ENCODE measurements at regions not wholly inside any gene's neighbourhood (a gene's known extent, or its start where the extent isn't known, plus 50 kb on each side); places are given as distances from the start of the nearest gene placed in this dataset.
A peak's percentile ranks its signal among the peaks of the same experiment; 100 is the strongest.
"Not testable (repeated sequence)": the region's sequence is repeated elsewhere in the genome, so short reads cannot be mapped to it uniquely, and the experiment has no call there.

DNA sequence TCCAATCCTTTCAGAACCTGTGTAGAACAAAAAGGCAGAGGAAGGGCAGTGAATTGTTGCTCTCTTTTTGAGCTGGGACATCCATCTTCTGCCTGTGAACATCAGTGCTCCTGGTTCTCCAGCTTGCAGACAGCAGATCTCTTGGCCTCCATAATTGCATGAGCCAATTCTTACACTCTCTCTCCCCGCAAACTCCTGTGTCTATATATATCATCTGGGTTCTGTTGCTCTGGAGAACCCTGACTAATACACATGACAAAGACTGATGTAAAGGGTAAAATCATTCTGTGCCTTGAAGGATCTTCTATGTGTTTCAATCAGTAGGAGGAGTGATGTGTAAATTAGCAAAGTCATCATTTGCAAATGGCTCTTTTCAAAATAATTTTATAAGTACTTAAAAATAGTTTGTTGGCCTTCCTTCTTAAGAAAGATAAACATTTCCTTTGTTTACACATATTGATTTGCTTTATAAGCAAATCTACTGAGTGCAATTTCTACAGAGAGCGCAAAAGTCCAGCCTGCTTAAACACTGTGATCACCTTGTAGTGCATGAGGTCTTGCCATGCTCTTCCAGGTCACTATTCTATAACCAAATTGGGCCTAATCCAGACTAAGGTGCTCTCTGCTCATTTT, 154.9 kb upstream of the ANKRD28 start:
- DNase-seq: no peak

DNA sequence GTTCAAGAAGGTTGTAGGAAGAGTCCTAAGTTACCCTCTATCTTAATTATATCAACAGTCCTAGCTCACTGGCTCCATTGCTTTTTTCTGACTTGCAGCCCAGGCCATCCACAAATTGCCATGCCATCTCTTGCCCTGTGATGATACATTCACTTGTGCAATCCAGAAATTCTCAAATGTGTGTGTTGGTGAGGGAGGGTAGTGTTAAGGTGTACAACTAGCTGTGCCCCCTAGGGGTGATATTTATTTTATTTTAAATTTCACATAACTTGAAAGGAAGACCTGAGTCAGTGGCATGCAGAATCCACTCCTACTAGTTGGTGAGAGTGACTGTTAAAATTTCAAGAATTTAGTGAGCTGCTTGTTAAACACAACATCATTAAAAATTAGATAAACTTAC, 156.1 kb upstream of the ANKRD28 start:
- DNase-seq: no peak

DNA sequence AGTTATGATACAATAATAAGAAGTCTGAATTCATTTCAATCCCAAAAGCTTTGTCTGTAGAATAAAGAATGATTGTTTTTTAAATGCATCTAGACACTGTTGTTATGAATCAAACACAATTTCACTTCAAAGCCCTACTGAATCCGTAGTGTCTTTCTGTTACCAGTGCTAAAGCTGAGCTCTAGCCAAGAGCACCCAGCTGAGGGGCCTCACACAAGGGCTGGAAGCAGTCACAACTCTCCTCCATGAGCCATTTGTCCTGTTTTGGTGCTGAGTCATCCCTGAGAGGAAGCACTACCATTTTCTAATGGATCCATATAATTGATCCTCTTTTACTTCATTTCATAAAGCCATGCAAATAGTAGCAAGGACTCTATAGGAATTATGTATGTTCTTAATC, 158.2 kb upstream of the ANKRD28 start:
- DNase-seq: no peak

DNA sequence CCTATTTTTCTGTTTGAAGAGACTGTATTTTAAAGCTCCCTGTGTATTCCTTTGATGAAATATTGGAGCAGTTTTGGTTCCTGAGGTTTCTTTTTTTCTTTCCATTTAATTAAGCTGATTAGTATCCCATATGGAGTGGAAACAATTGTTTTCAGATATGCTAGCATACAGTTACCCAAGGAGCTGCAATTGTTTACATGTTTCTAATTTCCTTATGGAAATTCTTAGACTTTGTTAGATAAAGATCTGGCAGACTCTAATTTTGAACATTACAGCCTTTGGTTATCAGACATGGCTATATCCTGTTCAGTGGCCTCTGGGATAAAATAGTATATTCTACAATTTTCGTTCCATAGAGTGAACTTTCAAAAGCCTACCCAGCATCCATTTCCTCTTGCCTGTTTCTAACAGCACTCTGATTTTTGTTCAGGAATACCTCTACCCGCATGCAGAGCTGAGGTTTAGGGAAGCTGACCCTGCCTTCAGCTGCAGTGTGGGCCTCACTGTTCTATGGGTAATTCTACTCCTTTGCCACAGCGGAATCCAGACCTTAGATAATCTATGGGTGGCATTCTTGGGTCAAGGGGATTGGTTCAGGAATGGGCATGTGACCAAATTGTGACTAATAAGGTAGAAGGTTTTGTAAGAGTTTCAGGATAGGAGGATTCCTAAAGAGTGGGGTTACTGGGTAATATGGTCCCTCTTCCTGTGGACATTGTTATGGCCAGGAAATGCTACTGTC, 161.1 kb upstream of the ANKRD28 start:
- no peak for DNase-seq

DNA sequence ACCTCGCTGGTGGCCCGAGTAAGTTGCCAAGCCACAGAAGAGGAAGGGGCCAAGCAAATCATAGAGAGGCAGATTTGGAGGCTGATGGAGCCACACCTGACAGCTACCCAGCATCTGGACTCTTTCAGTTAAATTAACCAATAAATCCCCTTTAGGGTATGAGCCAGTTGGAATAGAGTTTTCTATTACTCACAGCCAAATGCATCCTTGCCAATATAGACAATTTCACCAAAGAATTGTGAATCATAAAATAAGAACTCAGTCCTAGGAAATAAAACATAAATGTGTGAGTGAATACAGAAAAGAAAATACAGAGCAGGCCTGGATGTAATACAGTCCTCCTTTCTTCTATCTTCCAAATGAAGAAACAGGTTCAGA, 161.6 kb upstream of the ANKRD28 start:
- no peak for DNase-seq

DNA sequence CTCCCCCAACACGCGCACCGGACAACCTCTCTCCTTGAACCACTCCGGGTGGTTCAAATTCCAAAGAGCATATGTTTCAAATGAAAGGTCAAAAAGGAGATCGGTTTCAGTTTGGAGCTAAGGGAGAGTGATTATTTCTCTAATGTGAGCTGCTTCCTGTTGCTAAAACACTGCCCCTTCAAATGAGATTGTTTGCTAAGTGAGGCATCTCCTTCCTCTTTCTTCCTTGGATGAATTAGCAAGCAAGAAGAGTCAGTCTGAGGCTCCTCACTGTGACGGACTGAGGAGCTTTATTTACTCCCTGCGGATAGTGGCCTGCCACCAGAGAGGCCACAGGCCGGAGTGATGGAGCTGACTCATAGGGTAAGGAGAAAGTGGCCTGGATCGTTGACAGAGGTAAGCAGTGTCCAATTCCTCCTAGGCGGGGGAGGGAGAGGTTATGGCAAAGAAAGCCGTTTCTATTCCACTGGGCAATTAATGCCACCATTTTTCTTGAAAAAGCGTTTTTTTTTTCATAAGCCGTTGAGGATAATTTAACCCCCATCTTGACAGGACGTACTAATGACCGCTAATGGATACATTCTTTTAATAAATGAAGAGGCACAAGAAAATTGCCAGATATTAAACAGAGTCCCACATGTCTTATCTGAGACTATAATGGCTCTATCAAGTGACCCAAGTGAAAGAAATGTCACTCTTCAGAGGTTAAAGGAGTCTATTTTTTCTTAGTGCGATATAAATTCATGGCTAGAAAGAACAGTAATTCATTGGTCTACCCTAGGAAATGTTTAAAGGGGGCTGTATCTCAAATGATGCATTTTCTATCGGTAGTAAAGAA, 167.0 kb upstream of the ANKRD28 start:
- no peak for DNase-seq

DNA sequence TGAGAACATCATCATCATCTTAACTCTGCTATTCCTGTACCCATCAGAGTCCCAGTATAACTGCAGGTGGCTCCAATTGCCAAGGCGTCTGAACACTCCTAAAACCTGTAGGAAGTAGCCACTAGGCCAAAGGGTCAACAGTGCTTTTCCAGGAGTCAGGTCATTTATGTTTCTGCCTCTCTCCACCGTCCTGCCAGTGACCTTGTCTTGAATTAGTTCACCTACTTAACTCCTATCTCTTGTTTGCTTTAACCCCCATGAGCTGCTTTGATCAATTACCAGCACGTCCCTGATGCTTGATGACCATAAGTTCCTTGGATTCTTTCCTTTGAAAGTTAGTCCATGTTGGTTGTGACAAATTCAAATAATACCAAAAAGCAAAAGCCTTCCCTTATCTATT, 169.8 kb upstream of the ANKRD28 start:
- DNase-seq: no peak

DNA sequence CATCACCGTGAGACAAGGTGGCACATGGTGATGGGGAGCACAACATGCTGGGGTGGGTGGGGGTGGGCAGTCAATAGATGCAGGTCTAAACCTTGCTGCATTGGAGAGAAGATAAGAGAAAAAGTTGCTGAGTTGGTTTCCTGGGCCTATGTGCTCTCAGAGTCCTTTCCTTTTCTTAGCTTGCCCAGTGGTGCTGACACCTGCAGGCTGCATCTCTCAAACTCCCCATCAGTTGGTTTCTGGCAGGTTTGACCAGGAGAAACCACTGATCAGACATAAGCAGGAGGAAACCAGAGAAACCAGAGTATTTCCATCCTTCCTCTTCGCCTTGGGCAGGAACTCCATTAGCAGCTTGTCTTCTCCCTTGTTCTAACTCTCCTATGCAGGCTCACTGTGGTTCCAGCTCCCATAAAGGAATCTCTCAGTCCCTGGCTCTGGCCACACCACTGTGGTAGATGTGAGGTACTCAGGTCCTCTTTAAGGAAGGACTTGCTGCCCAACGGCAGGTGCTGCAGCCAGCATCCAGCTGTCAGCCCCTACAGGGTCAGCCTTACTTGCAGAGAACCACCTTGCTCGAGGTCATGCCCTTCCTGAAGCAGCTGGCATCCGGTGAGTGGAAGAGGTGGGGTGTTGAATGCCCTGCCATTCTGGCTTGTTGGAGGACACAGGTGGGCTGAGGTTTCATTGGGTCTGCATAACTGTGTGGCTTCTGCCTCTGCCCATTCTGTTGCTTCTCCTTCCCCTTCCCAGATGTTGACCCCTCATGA, 172.3 kb upstream of the ANKRD28 start:
- no peak for DNase-seq

DNA sequence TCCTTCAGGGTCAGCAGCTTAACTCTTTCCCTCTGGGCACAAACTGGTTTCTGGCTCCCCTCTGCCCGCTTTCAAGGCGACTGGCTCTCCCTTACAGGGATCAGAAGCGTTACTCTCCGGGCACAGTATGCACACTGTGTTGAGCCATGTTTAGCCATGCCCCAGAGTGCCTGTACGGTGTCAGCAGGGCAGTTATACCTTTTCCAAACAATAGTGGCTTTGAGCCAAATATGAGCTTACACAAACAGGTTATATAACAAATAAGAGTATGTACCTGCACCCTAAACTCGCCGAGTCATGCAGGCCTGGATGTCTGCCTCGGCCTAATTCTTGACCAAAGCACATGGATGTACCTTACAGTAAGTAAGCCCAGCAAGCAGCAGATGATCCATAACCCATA, 175.6 kb upstream of the ANKRD28 start:
- DNase-seq: no peak

DNA sequence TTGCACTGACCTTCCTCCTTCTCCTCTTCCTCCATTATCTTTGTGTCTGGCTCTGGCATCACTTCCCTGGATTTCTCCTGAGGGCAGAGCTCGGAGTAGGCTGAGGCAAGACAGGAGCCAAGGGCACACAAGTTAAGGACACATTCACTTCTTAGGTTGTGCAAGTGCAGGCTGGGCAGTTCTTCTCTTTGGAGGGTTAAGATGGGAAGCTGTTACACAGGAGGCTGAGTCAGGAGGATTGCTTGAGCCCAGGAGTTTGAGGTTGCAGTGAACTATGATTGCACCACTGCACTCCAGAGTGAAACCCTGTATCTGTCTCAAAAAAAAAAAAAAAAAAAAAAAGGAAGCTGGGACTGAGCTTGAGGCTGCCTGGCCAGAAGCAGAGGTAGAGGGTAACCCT, 176.2 kb upstream of the ANKRD28 start:
- no peak for DNase-seq

DNA sequence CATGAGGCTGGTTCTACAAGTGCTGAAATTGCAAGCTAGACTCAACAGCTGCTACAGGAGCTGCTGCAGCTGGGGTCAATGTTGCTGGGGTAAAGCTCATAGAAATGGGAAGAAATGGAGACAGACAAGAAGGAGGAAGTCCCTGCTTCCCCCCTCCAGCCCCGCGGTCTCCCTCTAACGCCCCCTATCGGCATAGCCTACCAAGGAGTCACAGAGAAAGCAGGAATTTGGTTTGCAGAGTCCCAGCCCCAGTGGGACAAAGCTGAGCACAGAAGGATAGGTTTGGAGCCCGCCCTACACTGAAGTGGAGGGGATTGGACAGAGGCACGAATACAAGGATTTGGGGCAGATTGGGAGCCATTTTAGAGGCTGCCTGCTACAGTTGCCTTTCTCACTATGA, 176.9 kb upstream of the ANKRD28 start:
- DNase-seq: no peak

DNA sequence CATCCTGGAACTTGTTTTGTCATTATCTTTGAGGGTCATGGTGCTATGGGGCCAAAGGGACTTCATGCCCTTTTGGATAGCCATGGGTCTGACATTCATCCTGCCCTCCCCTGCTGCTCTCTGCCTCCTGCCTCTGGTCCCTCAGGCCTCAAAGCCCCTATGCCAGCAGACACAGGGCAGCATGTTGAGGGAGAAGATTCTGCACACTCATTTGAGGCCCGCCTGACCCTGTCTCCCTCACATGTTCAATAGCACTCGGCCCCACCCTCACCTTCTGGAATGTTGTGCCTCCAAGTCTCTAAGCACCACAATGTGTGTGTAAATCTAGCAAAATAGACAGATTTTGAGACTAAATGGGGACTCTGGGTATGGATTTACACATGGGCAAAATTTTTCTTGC, 178.7 kb upstream of the ANKRD28 start:
- no peak for DNase-seq

DNA sequence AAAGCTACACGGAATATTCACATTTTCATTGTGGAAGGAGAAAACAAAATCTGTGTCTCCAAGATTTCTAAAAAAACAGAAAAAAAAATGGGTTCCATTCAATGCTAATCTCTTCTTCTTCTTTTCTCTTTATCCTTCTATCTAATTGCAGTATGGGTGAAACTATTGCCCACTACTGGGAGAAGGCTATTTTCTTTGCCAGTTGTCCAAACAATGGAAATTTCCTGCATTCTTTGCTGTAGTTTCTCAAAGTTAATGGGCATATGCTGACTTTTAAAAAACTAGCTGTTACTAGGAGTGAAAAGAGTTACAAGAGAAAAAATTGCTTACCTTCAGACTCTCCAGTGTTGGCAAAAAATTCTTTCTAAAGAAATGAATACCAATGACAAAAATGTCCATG, 179.3 kb upstream of the ANKRD28 start:
- no peak for DNase-seq

DNA sequence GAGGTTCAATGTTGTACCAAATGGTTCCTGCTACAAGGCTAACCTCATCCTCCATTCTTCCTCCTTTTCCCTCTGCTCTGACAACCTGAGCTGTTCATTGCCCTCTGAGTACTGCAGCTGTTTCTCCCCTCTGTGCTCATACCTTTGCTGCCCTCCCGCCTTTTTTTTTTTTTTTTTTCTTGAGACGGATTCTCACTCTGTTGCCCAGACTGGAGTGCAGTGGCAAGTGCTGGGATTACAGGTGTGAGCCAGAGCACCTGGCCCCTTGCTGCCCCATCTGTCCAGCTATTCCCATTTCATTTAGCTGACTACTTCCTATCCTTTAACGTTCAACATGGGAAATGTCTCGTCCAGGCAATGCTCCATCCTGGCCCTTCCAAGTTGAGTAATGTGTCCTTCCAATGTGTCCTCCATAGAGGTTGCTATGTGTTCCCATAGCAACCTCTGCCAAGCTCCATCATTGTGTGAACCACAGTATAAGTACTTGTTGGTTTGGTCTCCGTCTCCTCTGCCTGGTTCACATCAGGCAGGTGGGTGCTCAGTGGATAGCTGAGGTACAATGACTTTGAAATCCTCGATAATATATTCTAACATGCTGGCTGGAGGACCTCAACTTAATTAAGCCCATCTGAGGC, 179.9 kb upstream of the ANKRD28 start:
- no peak for DNase-seq

DNA sequence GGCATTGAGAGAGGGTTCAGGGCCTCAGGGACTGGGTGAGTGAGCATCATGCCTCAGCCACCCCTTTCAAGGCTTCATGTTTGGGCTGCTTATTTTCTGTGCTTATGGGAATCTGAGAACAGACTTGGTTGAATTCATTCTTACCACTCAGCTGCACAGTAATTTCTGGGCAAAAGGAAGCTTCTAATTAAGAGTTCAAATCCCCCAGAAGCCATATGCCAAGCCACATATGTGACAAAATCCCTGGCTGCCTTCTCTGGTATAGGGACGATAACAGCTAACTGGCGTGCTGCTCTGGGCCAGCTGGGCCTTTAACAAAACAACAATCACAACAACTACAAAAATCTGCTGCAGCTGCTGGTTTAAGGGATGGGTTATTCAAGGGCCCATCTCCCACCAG, 181.0 kb upstream of the ANKRD28 start:
- peak; percentile 74 for DNase-seq

DNA sequence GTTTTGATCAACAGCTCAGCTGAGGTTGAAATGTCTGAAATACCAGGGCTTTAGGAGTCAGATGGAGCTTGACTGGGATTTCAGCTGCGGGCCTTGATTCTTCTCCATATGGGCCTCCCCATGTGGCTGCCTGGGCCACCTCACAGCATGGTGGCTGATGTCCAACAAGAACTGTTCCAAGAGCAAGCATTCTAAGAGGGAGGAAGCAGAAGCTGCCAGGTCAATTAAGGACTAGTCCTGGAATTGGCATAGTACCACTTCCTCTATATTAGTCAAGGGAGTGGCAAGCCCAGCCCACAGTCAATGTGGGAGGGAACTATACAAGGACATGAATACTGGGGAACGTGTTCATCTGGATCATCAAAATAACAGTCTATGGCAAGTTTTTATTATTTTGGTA, 181.7 kb upstream of the ANKRD28 start:
- peak; percentile 97 for DNase-seq

DNA sequence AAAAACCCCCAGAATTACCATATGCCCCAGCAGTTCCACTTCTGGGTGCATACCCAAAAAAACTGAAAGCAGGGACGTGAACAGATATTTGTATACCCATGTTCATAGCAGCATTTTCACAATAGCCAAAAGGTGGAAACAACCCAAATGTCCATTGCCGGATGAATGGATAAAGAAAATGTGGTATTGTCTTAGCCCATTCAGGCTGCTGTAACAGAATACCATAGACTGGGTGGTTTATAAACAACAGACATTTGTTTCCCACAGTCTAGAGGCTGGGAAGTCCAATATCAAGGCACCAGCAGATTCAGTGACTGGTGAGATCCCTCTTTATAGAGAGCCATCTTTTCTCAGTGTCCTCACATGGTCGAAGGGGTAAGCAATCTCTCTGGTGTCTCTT, 182.1 kb upstream of the ANKRD28 start:
- DNase-seq: no peak

DNA sequence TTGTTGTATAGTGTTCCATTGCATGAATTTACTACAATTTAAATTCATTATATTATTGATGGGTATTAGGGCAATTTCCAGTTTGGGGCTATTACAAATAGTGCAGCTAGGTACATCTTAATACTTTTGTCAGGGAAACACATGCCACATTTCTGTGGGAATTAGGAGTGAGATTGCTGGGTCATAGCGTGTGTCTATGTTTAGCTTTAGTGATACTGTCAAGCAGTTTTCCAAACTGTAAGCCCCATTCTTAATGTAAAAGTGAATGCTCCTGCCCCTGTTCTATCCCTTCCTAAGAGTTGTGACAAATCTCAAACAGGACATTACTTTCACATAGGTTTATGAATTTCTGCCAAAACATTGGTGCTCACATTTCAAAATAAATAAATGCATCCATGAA, 184.5 kb upstream of the ANKRD28 start:
- DNase-seq: no peak

DNA sequence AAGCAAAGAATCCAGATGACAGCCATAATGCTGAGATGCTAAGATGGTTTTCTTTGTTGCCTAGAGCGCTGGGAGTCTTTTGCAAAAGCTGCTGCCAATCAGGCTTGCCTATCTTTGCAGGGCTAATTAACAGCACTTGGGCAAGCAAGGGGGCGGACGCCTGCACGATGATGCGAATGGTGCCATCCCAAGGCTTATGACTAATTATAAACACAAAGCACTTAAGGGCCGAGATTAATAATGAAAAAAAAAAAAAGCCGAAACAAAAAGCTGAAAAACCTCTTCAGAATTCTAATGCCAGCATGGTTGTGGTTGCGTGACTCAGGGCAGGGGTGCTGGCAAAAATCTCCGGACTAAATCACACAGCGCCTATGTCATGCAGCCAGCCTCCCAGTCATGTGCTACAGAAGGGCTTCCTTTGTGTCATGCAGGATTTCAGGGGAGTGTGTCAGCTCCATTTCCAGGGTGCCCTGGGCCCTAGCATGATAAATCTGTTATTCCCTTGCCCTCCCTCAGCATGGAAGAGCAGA, 185.0 kb upstream of the ANKRD28 start:
- peak; percentile 12 for DNase-seq

DNA sequence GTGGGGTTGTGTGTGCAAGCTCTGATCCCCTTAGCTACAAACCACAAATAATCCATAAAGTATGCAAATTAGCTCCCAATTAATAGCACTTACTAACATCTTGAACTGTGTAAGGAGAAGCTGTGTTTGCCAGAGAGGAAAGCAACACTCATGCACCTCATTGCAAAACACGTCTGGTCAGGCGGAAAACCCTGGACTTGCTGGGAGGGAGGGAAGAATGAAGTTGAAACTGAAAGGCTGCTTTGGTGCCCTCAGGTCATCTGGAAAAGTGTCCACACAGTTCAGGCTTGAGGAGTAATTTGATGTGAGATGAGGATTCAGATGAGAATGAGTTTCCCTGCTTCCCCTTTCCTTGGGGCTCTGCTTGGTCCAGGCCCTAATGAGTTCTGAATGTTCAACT, 185.5 kb upstream of the ANKRD28 start:
- no peak for DNase-seq

DNA sequence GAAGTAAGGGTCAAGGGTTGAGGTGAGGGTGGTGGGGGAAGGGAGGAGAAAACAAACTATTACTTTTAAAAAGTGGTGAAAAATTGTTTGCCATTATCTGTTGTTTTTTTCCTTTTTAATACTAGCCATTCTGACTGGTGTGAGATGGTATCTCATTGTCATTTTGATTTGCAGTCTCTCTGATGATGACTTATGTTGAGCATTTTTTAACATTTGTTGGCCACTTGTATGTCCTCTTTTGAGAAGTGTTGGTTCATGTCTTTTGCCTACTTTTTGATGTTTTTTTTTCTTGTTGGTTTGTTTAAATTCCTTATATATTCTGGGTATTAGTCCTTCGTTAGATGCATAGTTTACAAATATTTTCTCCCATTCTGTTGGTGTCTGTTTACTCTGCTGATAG, 185.9 kb upstream of the ANKRD28 start:
- no peak for DNase-seq

DNA sequence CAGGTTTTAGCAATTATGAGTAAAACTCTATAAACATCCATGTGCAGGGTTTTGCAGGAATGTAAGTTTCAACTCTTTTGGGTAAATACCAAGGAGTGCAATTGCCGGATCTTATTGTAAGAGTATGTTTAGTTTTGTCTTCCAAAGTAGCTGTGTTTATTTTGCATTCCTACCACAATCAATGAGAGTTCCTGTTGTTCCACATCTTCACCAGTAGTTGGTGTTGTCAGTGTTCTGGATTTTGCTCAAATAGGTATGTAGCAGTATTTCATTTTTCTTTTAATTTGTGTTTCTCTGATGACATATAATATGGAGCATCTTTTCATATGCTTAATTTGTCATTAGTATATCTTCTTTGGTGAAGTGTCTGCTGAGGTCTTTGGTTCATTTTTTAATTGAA, 185.1 kb upstream of the GALNT15 start:
- DNase-seq: no peak

DNA sequence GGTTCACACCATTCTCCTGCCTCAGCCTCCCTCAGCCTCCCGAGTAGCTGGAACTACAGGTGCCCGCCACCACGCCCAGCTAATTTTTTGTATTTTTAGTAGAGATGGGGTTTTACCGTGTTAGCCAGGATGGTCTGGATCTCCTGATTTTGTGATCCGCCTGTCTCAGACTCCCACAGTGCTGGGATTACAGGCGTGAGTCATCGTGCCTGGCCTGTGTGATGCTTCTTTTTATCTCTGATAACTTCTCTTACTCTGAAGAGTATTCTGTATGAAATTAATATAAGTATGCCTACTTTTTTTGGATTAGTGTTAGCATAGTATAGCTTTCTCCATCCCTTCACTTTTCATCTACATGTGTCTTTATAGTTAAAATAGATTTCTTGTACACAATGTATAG, 180.8 kb upstream of the GALNT15 start:
- DNase-seq: not testable (repeated sequence)

Data from NCI-H446 treated with DMSO at 0.1 percent for 48 hours (cell line).